Gastrocnemius medialis (tissue), 4 donors: ENCODE measurements at regions not wholly inside any gene's neighbourhood (a gene's known extent, or its start where the extent isn't known, plus 50 kb on each side); places are given as distances from the start of the nearest gene placed in this dataset.

ENCODE experiments used
- POLR2A ChIP-seq, 2 donors: fragments of 450-650 bp; IDR thresholded peaks; one replicate each; pipeline ENCODE4 v1.6.1; 2017; ENCODE audit warnings: antibody characterized with exemption in 2 of 2, mild to moderate bottlenecking in 2 of 2, moderate library complexity in 2 of 2
- TF ChIP-seq, protein P1 (sequence below), 5 experiments: fragments of 450-650 bp in 3 of 5; fragments of 200-600 bp in 2 of 5; sonication (generic) in 2 of 5; IDR thresholded peaks in 4 of 5; conservative IDR thresholded peaks in 1 of 5; 1 replicate in 4 of 5; 2 replicates in 1 of 5; pipeline ENCODE4 v1.5.1; 2016 to 2019; ENCODE audit warnings: antibody characterized with exemption in 5 of 5, mild to moderate bottlenecking in 3 of 5, moderate library complexity in 3 of 5

- TF ChIP-seq, protein P1, sequence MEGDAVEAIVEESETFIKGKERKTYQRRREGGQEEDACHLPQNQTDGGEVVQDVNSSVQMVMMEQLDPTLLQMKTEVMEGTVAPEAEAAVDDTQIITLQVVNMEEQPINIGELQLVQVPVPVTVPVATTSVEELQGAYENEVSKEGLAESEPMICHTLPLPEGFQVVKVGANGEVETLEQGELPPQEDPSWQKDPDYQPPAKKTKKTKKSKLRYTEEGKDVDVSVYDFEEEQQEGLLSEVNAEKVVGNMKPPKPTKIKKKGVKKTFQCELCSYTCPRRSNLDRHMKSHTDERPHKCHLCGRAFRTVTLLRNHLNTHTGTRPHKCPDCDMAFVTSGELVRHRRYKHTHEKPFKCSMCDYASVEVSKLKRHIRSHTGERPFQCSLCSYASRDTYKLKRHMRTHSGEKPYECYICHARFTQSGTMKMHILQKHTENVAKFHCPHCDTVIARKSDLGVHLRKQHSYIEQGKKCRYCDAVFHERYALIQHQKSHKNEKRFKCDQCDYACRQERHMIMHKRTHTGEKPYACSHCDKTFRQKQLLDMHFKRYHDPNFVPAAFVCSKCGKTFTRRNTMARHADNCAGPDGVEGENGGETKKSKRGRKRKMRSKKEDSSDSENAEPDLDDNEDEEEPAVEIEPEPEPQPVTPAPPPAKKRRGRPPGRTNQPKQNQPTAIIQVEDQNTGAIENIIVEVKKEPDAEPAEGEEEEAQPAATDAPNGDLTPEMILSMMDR (IDR thresholded peaks at IDR 0.05 in 4 of 5, conservative IDR thresholded peaks at IDR 0.05 in 1 of 5): no peak
- no peak for TF ChIP-seq POLR2A (IDR thresholded peaks at IDR 0.05)
These were observed 72.0 kb upstream of the PAPPA start for GRCh38 chr9:116081435-116082115.
